ENCODE measurements at regions not wholly inside any gene's neighbourhood (a gene's known extent, or its start where the extent isn't known, plus 50 kb on each side); places are given as distances from the start of the nearest gene placed in this dataset.

- peaks cover 14 to 15% of the 10 kb centered on the region in 2 donors for H3K27me3 Mint-ChIP-seq
Measured at GRCh38 chr15:60102748-60103147, 98.6 kb downstream of the FOXB1 start.

GRCh38 chr15:60110909-60111308, 106.8 kb downstream of the FOXB1 start:
- Mint-ChIP-seq H3K27me3 (peaks cover 5 to 7% of the 10 kb centered on the region in 2 donors), H3K4me3 (no peak overlapping the region), H3K4me1 (no peaks in the 10 kb centered on the region), H3K36me3 (no peaks in the 10 kb centered on the region), H3K9me3 (peaks cover 0 to 4% (median 0%) of the 10 kb centered on the region in 3 donors), H3K27ac (no peak overlapping the region)
- WGBS (ENCODE audit: insufficient coverage) = no CpG with 5 or more reads among the region's 5 CpGs
- Histone ChIP-seq H3K4me1 (ENCODE audit: control insufficient read depth in 1 of 2, extremely low read depth in 1 of 2, insufficient read depth in 2 of 2, low read length in 2 of 2) (no peaks in the 10 kb centered on the region), H3K4me3 (ENCODE audit: control insufficient read depth in 1 of 2, extremely low read depth in 1 of 2, low read length in 1 of 2) (no peak overlapping the region), H3K9me3 (no peaks in the 10 kb centered on the region), H3K36me3 (ENCODE audit: control insufficient read depth in 2 of 2, extremely low read depth in 1 of 2, insufficient read depth in 1 of 2, low read length in 1 of 2) (no peaks in the 10 kb centered on the region), H3K27me3 (replicated peaks in 1 of 2; ENCODE audit: control insufficient read depth in 2 of 2, extremely low read depth in 1 of 2, insufficient read depth in 2 of 2, low read length in 1 of 2) (peaks cover 0 to 6% of the 10 kb centered on the region in 2 experiments), H3K27ac (ENCODE audit: low read length) (no peak overlapping the region)
- ChIA-PET POLR2A (no interaction called here), CTCF (no interaction called here)
- ATAC-seq (replicated peaks in 1 of 4) (no peak), DNase-seq (no peak)

More at GRCh38 chr15:60102748-60103147, 98.6 kb downstream of the FOXB1 start:
- ChIA-PET POLR2A (no interaction called here), CTCF (no interaction called here)
- H3K27ac Mint-ChIP-seq = no peak overlapping the region
- Histone ChIP-seq H3K4me1 (ENCODE audit: control insufficient read depth in 1 of 2, extremely low read depth in 1 of 2, insufficient read depth in 2 of 2, low read length in 2 of 2) (no peaks in the 10 kb centered on the region), H3K9me3 (no peaks in the 10 kb centered on the region), H3K27me3 (replicated peaks in 1 of 2; ENCODE audit: control insufficient read depth in 2 of 2, extremely low read depth in 1 of 2, insufficient read depth in 2 of 2, low read length in 1 of 2) (peaks cover 0 to 4% of the 10 kb centered on the region in 2 experiments), H3K27ac (ENCODE audit: low read length) (no peak overlapping the region), H3K4me3 (ENCODE audit: control insufficient read depth in 1 of 2, extremely low read depth in 1 of 2, low read length in 1 of 2) (no peak overlapping the region), H3K36me3 (ENCODE audit: control insufficient read depth in 2 of 2, extremely low read depth in 1 of 2, insufficient read depth in 1 of 2, low read length in 1 of 2) (no peaks in the 10 kb centered on the region)
- peaks cover 0 to 4% (median 0%) of the 10 kb centered on the region in 3 donors for H3K9me3 Mint-ChIP-seq
- no peaks in the 10 kb centered on the region for H3K36me3 Mint-ChIP-seq
- ATAC-seq (replicated peaks in 1 of 4) = no peak
- H3K4me3 Mint-ChIP-seq = no peak overlapping the region
- no peaks in the 10 kb centered on the region for H3K4me1 Mint-ChIP-seq
- no peak for DNase-seq

DNA sequence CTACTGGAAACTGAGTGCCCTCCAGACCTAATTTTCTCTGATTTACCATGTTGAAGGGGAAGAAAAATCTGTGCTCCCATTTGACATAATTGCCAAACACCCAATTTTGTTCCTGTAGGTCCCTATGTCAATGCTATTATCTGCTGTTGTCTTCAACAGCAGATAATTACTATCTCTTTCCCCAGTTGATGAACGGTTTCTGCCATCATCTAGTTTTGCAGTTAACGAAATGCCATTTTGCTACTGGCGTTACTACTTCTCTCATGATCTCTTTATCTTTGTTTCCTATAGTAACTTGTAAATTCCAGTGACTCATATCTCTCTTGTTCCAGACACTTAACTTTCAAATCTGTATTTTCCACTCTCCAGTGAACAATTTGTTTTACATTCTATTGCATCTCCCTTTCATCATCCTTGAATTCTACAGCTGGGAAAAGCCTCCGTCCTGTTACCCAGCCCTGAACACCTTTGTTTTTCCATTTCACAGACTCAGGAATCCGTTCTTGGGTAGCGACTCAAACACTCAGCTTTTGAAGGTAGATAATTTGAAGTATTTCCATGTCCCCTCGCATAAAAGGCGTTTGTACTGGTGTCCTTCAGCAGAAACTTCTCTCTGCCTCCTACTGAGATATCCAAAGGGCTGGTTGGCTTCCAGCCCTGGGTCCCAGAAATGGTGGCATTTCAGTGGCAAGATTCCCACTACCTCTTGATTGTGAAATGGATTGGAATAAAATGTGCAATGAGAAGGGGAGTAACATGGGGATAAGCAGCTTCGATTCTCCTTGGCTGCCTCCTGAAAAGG, 111.7 kb downstream of the FOXB1 start:
- Mint-ChIP-seq H3K36me3 (no peaks in the 10 kb centered on the region), H3K27me3 (no peaks in the 10 kb centered on the region), H3K4me3 (no peak overlapping the region), H3K9me3 (no peaks in the 10 kb centered on the region), H3K27ac (no peak overlapping the region), H3K4me1 (peaks cover 3 to 7% (median 6%) of the 10 kb centered on the region in 3 donors)
- DNase-seq (no peak), ATAC-seq (replicated peaks in 1 of 4) (no peak)
- H3K27me3 ChIP-seq (replicated peaks in 1 of 2; ENCODE audit: control insufficient read depth in 2 of 2, extremely low read depth in 1 of 2, insufficient read depth in 2 of 2, low read length in 1 of 2) = peaks cover 0 to 2% of the 10 kb centered on the region in 2 experiments
- H3K36me3 ChIP-seq (ENCODE audit: control insufficient read depth in 2 of 2, extremely low read depth in 1 of 2, insufficient read depth in 1 of 2, low read length in 1 of 2) = no peaks in the 10 kb centered on the region
- CTCF ChIA-PET = interaction anchor here in 1 of 2 donors (0.5 kb wide), 1 partner anchor 47 kb away, joined by 3 read pairs; no protein-coding TSS in a partner anchor
- H3K4me3 ChIP-seq (ENCODE audit: control insufficient read depth in 1 of 2, extremely low read depth in 1 of 2, low read length in 1 of 2) = no peak overlapping the region
- POLR2A ChIA-PET = no interaction called here
- H3K27ac ChIP-seq (ENCODE audit: low read length) = no peak overlapping the region
- no peaks in the 10 kb centered on the region for H3K9me3 ChIP-seq
- 54% methylated on average over 3 of the region's 9 CpGs for WGBS (ENCODE audit: insufficient coverage)
- H3K4me1 ChIP-seq (ENCODE audit: control insufficient read depth in 1 of 2, extremely low read depth in 1 of 2, insufficient read depth in 2 of 2, low read length in 2 of 2) = no peaks in the 10 kb centered on the region

- no peaks in the 10 kb centered on the region for H3K9me3 ChIP-seq
- H3K9me3 Mint-ChIP-seq = no peaks in the 10 kb centered on the region
- ATAC-seq (replicated peaks in 1 of 4) = no peak
- H3K4me1 ChIP-seq (ENCODE audit: control insufficient read depth in 1 of 2, extremely low read depth in 1 of 2, insufficient read depth in 2 of 2, low read length in 2 of 2) = no peaks in the 10 kb centered on the region
- no peak overlapping the region for H3K27ac ChIP-seq (ENCODE audit: low read length)
- no peak overlapping the region for H3K4me3 Mint-ChIP-seq
- H3K4me1 Mint-ChIP-seq = peaks cover 3 to 7% (median 6%) of the 10 kb centered on the region in 3 donors
- H3K27me3 Mint-ChIP-seq = no peaks in the 10 kb centered on the region
- WGBS (ENCODE audit: insufficient coverage) = no CpG with 5 or more reads among the region's 3 CpGs
- DNase-seq = no peak
- H3K36me3 ChIP-seq (ENCODE audit: control insufficient read depth in 2 of 2, extremely low read depth in 1 of 2, insufficient read depth in 1 of 2, low read length in 1 of 2) = no peaks in the 10 kb centered on the region
- POLR2A ChIA-PET = no interaction called here
- no peaks in the 10 kb centered on the region for H3K36me3 Mint-ChIP-seq
- CTCF ChIA-PET = interaction anchor here in 1 of 2 donors (0.7 kb wide), 1 partner anchor 50 kb away, joined by 7 read pairs; no protein-coding TSS in a partner anchor
- peaks cover 0 to 2% of the 10 kb centered on the region in 2 experiments for H3K27me3 ChIP-seq (replicated peaks in 1 of 2; ENCODE audit: control insufficient read depth in 2 of 2, extremely low read depth in 1 of 2, insufficient read depth in 2 of 2, low read length in 1 of 2)
- H3K27ac Mint-ChIP-seq = no peak overlapping the region
- H3K4me3 ChIP-seq (ENCODE audit: control insufficient read depth in 1 of 2, extremely low read depth in 1 of 2, low read length in 1 of 2) = no peak overlapping the region
Measured at GRCh38 chr15:60116456-60117089, 112.5 kb downstream of the FOXB1 start.

GRCh38 chr15:60118146-60118545, 114.0 kb downstream of the FOXB1 start:
- WGBS (ENCODE audit: insufficient coverage) = 64% methylated on average over 2 of the region's 8 CpGs
- POLR2A ChIA-PET = no interaction called here
- no peak overlapping the region for H3K27ac Mint-ChIP-seq

GRCh38 chr15:60118626-60119025, 114.5 kb downstream of the FOXB1 start:
- H3K27ac ChIP-seq (ENCODE audit: low read length) = no peak overlapping the region
- no peaks in the 10 kb centered on the region for H3K36me3 ChIP-seq (ENCODE audit: control insufficient read depth in 2 of 2, extremely low read depth in 1 of 2, insufficient read depth in 1 of 2, low read length in 1 of 2)
- ATAC-seq (replicated peaks in 1 of 4) = no peak
- no peaks in the 10 kb centered on the region for H3K4me1 ChIP-seq (ENCODE audit: control insufficient read depth in 1 of 2, extremely low read depth in 1 of 2, insufficient read depth in 2 of 2, low read length in 2 of 2)
- CTCF ChIA-PET = no interaction called here
- H3K36me3 Mint-ChIP-seq = no peaks in the 10 kb centered on the region
- peaks cover 3 to 7% (median 6%) of the 10 kb centered on the region in 3 donors for H3K4me1 Mint-ChIP-seq
- POLR2A ChIA-PET = no interaction called here
- H3K9me3 ChIP-seq = no peaks in the 10 kb centered on the region
- H3K9me3 Mint-ChIP-seq = no peaks in the 10 kb centered on the region
- WGBS (ENCODE audit: insufficient coverage) = 100% methylated on average over 3 of the region's 3 CpGs
- no peak for DNase-seq
- no peaks in the 10 kb centered on the region for H3K27me3 Mint-ChIP-seq
- peaks cover 0 to 2% of the 10 kb centered on the region in 2 experiments for H3K27me3 ChIP-seq (replicated peaks in 1 of 2; ENCODE audit: control insufficient read depth in 2 of 2, extremely low read depth in 1 of 2, insufficient read depth in 2 of 2, low read length in 1 of 2)
- no peak overlapping the region for H3K27ac Mint-ChIP-seq
- no peak overlapping the region for H3K4me3 ChIP-seq (ENCODE audit: control insufficient read depth in 1 of 2, extremely low read depth in 1 of 2, low read length in 1 of 2)
- H3K4me3 Mint-ChIP-seq = no peak overlapping the region

More at GRCh38 chr15:60118146-60118545, 114.0 kb downstream of the FOXB1 start:
- CTCF ChIA-PET = no interaction called here
- DNase-seq (no peak), ATAC-seq (replicated peaks in 1 of 4) (no peak)
- Mint-ChIP-seq H3K27me3 (no peaks in the 10 kb centered on the region), H3K9me3 (no peaks in the 10 kb centered on the region), H3K4me1 (peaks cover 3 to 7% (median 6%) of the 10 kb centered on the region in 3 donors), H3K36me3 (no peaks in the 10 kb centered on the region), H3K4me3 (no peak overlapping the region)
- H3K36me3 ChIP-seq (ENCODE audit: control insufficient read depth in 2 of 2, extremely low read depth in 1 of 2, insufficient read depth in 1 of 2, low read length in 1 of 2) = no peaks in the 10 kb centered on the region
- H3K4me1 ChIP-seq (ENCODE audit: control insufficient read depth in 1 of 2, extremely low read depth in 1 of 2, insufficient read depth in 2 of 2, low read length in 2 of 2) = no peaks in the 10 kb centered on the region
- peaks cover 0 to 2% of the 10 kb centered on the region in 2 experiments for H3K27me3 ChIP-seq (replicated peaks in 1 of 2; ENCODE audit: control insufficient read depth in 2 of 2, extremely low read depth in 1 of 2, insufficient read depth in 2 of 2, low read length in 1 of 2)
- H3K4me3 ChIP-seq (ENCODE audit: control insufficient read depth in 1 of 2, extremely low read depth in 1 of 2, low read length in 1 of 2) = no peak overlapping the region
- H3K27ac ChIP-seq (ENCODE audit: low read length) = no peak overlapping the region
- no peaks in the 10 kb centered on the region for H3K9me3 ChIP-seq
